ENCODE measurements at regions not wholly inside any gene's neighbourhood (a gene's known extent, or its start where the extent isn't known, plus 50 kb on each side); places are given as distances from the start of the nearest gene placed in this dataset.

DNA sequence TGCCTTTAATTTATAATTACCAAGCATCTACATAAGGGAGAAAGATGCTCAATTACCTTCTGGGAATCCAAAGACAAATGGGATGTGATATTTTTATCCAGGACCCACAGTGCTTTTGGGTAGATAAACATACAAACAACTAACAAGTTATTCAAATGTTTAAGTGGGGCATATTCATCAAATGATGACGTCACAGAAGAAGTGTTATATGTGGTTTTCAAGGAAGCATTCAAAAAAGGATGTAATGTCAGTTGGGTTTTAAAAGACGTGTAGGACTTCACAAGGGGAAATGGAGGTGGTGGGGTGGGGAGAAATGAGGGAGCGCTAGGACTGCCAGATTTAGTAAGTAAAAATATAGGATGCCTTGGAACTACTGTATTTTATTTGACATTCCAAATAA is 915.9 kb downstream of the KCNA4 start:
- TF ChIP-seq POLR2AphosphoS5 (IDR thresholded peaks at IDR 0.05; ENCODE audit: insufficient read depth, low read depth, low read length) (no peak), EZH2 (IDR thresholded peaks at IDR 0.05; ENCODE audit: borderline replicate concordance, low read depth, low read length, severe bottlenecking) (no peak), POLR2A (IDR thresholded peaks at IDR 0.05; ENCODE audit: low read depth, low read length) (no peak), FOS (IDR thresholded peaks at IDR 0.05; ENCODE audit: borderline replicate concordance, insufficient read depth, low read length) (no peak)
- TF ChIP-seq, protein P1, sequence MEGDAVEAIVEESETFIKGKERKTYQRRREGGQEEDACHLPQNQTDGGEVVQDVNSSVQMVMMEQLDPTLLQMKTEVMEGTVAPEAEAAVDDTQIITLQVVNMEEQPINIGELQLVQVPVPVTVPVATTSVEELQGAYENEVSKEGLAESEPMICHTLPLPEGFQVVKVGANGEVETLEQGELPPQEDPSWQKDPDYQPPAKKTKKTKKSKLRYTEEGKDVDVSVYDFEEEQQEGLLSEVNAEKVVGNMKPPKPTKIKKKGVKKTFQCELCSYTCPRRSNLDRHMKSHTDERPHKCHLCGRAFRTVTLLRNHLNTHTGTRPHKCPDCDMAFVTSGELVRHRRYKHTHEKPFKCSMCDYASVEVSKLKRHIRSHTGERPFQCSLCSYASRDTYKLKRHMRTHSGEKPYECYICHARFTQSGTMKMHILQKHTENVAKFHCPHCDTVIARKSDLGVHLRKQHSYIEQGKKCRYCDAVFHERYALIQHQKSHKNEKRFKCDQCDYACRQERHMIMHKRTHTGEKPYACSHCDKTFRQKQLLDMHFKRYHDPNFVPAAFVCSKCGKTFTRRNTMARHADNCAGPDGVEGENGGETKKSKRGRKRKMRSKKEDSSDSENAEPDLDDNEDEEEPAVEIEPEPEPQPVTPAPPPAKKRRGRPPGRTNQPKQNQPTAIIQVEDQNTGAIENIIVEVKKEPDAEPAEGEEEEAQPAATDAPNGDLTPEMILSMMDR (IDR thresholded peaks at IDR 0.05; ENCODE audit: extremely low read depth in 1 of 2, insufficient read depth in 1 of 2, low read depth in 1 of 2, low read length in 2 of 2), result no peak
- TF ChIP-seq, protein P2, sequence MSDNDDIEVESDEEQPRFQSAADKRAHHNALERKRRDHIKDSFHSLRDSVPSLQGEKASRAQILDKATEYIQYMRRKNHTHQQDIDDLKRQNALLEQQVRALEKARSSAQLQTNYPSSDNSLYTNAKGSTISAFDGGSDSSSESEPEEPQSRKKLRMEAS (IDR thresholded peaks at IDR 0.05; ENCODE audit: insufficient read depth, insufficient read length), result no peak
